ENCODE measurements at regions not wholly inside any gene's neighbourhood (a gene's known extent, or its start where the extent isn't known, plus 50 kb on each side); places are given as distances from the start of the nearest gene placed in this dataset.

- no peak for TF ChIP-seq CTCF (conservative IDR thresholded peaks at IDR 0.05; ENCODE audit: low read depth)
- ChIA-PET POLR2A (ENCODE audit: low non-redundant PET) (no interaction called here), CTCF (interaction anchor here (0.6 to 0.9 kb wide), 2 partner anchors 53 to 147 kb away, joined by 3 read pairs; no protein-coding TSS in a partner anchor)
- DNase-seq (ENCODE audit: low spot score), result peak; percentile 85
- H3K27ac ChIP-seq, result peak overlapping the region; percentile 91
Measured at GRCh38 chr12:116454950-116455447, 104.2 kb upstream of the MAP1LC3B2 start.

- DNase-seq (ENCODE audit: low spot score), result peak; percentile 71
- H3K27ac ChIP-seq, result peak overlapping the region; percentile 91
- ChIA-PET POLR2A (ENCODE audit: low non-redundant PET) (interaction anchor here (0.6 kb wide), 1 partner anchor 11 kb away, joined by 3 read pairs; no protein-coding TSS in a partner anchor), CTCF (interaction anchor here (0.9 kb wide), 1 partner anchor 53 kb away, joined by 3 read pairs; no protein-coding TSS in a partner anchor)
- TF ChIP-seq CTCF (conservative IDR thresholded peaks at IDR 0.05; ENCODE audit: low read depth), result no peak
Measured at GRCh38 chr12:116455540-116456329, 103.4 kb upstream of the MAP1LC3B2 start.

- ChIA-PET CTCF (no interaction called here), POLR2A (ENCODE audit: low non-redundant PET) (no interaction called here)
- H3K27ac ChIP-seq, result peak overlapping the region; percentile 91
- DNase-seq (ENCODE audit: low spot score), result no peak
- TF ChIP-seq CTCF (conservative IDR thresholded peaks at IDR 0.05; ENCODE audit: low read depth), result no peak
Measured at GRCh38 chr12:116456330-116457082, 102.7 kb upstream of the MAP1LC3B2 start.

- ChIA-PET CTCF (no interaction called here), POLR2A (ENCODE audit: low non-redundant PET) (no interaction called here)
- TF ChIP-seq CTCF (conservative IDR thresholded peaks at IDR 0.05; ENCODE audit: low read depth), result no peak
- H3K27ac ChIP-seq, result no peak overlapping the region
- DNase-seq (ENCODE audit: low spot score), result no peak
Measured at GRCh38 chr12:116458492-116458891, 100.7 kb upstream of the MAP1LC3B2 start.

- DNase-seq (ENCODE audit: low spot score), result no peak
- TF ChIP-seq CTCF (conservative IDR thresholded peaks at IDR 0.05; ENCODE audit: low read depth), result no peak
- CTCF ChIA-PET, result interaction anchor here (0.6 kb wide), 1 partner anchor 17 kb away, joined by 3 read pairs; no protein-coding TSS in a partner anchor
- POLR2A ChIA-PET (ENCODE audit: low non-redundant PET), result no interaction called here
- H3K27ac ChIP-seq, result no peak overlapping the region
Measured at GRCh38 chr12:116459011-116459875, 99.9 kb upstream of the MAP1LC3B2 start.
